Neural crest cell (in vitro differentiated cells): ENCODE measurements at regions not wholly inside any gene's neighbourhood (a gene's known extent, or its start where the extent isn't known, plus 50 kb on each side); places are given as distances from the start of the nearest gene placed in this dataset.

Experiments used
- DNase-seq: peaks from one replicate; pipeline ENCODE4 v3.0.0; 2021; ENCODE audit warnings: low read depth, mixed read lengths, low spot score
- H3K27ac Mint-ChIP-seq: one replicate; pipeline ENCODE4 v1.8.0; 2021; ENCODE audit warnings: mild to moderate bottlenecking, mixed read lengths; ENCODE audit not compliant: unreplicated experiment
- H3K27me3 Mint-ChIP-seq: 2 replicates; pipeline ENCODE4 v1.8.0; 2021; ENCODE audit warnings: low read depth, mild to moderate bottlenecking, mixed read lengths
- H3K36me3 Mint-ChIP-seq: 2 replicates; pipeline ENCODE4 v1.8.0; 2021; ENCODE audit warnings: low read depth, mild to moderate bottlenecking, mixed read lengths
- H3K4me1 Mint-ChIP-seq: 2 replicates; pipeline ENCODE4 v1.8.0; 2021; ENCODE audit warnings: mixed read lengths
- H3K4me3 Mint-ChIP-seq: one replicate; pipeline ENCODE4 v1.8.0; 2021; ENCODE audit warnings: mild to moderate bottlenecking, mixed read lengths
- H3K9me3 Mint-ChIP-seq: 2 replicates; pipeline ENCODE4 v1.8.0; 2021; ENCODE audit warnings: mixed read lengths
- CTCF ChIP-seq: fragments of 200-600 bp; sonication (generic); conservative IDR thresholded peaks from 2 replicates; pipeline ENCODE4 v1.5.0; 2021; ENCODE audit warnings: antibody characterized with exemption, mild to moderate bottlenecking

DNA sequence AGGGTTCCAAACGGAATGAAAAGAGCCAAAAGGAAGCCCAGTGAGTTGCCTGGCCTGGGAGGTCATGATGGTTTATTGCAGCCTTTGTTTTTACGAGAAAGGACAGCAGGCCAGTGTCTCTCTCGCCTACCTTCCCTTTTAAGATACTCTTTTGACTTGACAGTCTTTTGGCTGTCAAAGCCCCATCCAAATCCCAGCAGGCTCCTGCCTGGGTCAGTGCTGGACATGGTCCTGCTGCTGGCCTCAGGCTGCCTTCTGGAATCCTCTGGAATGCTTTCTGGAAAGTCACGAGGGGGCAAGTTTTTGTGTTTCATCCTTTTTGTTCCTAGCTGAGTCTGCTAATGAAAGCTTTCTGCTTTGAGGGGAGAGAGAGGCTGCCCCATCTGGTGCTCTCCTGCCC, 444.8 kb downstream of the OLFM4 start:
- no peaks in the 10 kb centered on the region for H3K27me3 Mint-ChIP-seq
- peaks cover 2% of the 10 kb centered on the region for H3K9me3 Mint-ChIP-seq
- no peak for TF ChIP-seq CTCF
- no peak for DNase-seq
- no peaks in the 10 kb centered on the region for H3K36me3 Mint-ChIP-seq
- peaks cover 15% of the 10 kb centered on the region for H3K4me1 Mint-ChIP-seq
- H3K4me3 Mint-ChIP-seq, result no peak overlapping the region
- no peak overlapping the region for H3K27ac Mint-ChIP-seq

- Mint-ChIP-seq H3K9me3 (peaks cover 2% of the 10 kb centered on the region), H3K27ac (no peak overlapping the region), H3K4me3 (no peak overlapping the region), H3K4me1 (peaks cover 15% of the 10 kb centered on the region), H3K36me3 (no peaks in the 10 kb centered on the region), H3K27me3 (no peaks in the 10 kb centered on the region)
- TF ChIP-seq CTCF, result no peak
- DNase-seq, result no peak
Observed at GRCh38 chr13:53474878-53475277, 446.3 kb downstream of the OLFM4 start.

- Mint-ChIP-seq H3K4me3 (no peak overlapping the region), H3K27ac (no peak overlapping the region)
- no peak for TF ChIP-seq CTCF
Observed at GRCh38 chr13:53490752-53491151, 462.1 kb downstream of the OLFM4 start.

DNA sequence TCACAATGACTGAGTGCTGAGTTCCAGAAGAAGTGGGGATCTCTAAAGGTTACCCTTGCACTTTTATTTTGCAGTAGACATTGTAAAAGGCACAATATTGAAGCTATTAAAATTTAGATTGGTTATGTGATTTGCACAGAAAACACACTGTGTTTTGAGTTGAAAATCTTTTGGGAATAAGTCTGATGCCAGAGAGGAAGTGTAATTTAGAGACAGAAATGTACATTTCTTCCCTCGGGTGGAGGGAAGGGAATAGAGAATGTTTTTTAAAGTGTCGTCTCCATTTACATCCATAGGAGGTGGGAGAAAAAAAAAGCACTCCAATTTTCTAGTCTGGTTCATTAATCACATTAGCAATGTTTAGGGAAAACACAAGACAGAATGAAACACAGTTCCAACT, 465.8 kb downstream of the OLFM4 start:
- peaks cover 5% of the 10 kb centered on the region for H3K4me1 Mint-ChIP-seq
- DNase-seq, result no peak
- no peak overlapping the region for H3K4me3 Mint-ChIP-seq
- no peak for TF ChIP-seq CTCF
- H3K27me3 Mint-ChIP-seq, result no peaks in the 10 kb centered on the region
- no peaks in the 10 kb centered on the region for H3K9me3 Mint-ChIP-seq
- no peak overlapping the region for H3K27ac Mint-ChIP-seq
- H3K36me3 Mint-ChIP-seq, result no peaks in the 10 kb centered on the region

More at GRCh38 chr13:53490752-53491151, 462.1 kb downstream of the OLFM4 start:
- H3K9me3 Mint-ChIP-seq, result no peaks in the 10 kb centered on the region
- H3K27me3 Mint-ChIP-seq, result no peaks in the 10 kb centered on the region
- no peak for DNase-seq
- no peaks in the 10 kb centered on the region for H3K36me3 Mint-ChIP-seq
- H3K4me1 Mint-ChIP-seq, result peaks cover 5% of the 10 kb centered on the region

DNA sequence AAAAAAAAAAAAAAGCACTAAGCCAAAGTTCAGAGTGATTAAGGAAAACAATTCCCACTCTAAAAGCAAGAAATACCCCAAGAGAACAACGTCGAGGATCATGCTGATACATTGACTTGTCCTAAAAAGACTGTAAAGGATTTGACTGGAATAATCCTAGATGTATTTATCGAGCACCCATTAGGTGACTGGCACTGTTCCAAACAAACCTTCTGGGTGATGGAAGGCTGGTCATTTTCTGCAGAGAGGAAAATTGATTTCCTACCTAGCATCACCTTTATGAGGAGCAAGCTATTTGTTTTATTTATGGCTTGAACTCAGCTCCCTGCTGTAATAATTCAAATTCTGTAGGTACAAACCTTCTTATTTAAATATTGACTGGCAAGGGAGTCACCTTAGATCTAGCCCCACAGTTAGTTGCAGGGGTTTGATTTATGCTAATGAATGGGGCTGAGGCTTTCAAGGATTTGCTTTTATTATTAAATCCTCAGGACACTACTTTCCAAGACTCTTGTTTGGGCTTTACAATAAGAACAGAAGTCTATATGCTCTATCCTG, 471.0 kb downstream of the OLFM4 start:
- TF ChIP-seq CTCF, result no peak
- no peak for DNase-seq
- H3K27ac Mint-ChIP-seq, result no peak overlapping the region
- no peak overlapping the region for H3K4me3 Mint-ChIP-seq
- peaks cover 6% of the 10 kb centered on the region for H3K9me3 Mint-ChIP-seq
- H3K27me3 Mint-ChIP-seq, result no peaks in the 10 kb centered on the region
- no peaks in the 10 kb centered on the region for H3K4me1 Mint-ChIP-seq
- no peaks in the 10 kb centered on the region for H3K36me3 Mint-ChIP-seq
